ENCODE measurements at regions not wholly inside any gene's neighbourhood (a gene's known extent, or its start where the extent isn't known, plus 50 kb on each side); places are given as distances from the start of the nearest gene placed in this dataset.

DNA sequence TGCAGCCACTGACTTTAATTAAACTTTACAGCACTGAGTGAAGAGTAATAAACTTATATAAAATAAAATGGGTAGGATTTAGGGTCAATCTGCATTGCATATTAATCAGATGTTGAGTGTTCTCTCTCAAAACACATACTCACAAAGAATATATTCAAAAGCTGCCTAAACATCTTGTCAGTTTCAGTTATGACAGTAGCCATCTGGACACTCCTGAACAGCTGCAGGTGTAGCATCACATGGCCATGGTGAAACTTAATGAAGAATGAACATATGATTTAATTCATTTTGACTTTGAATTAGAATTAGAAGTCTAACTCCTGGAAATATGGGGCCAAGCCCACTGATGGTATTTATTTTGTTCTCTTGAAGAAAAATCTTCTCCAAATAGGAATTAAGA lies 684.3 kb upstream of the RAG2 start:
- no peak for TF ChIP-seq CTCF (IDR thresholded peaks at IDR 0.05 in 8 of 11, conservative IDR thresholded peaks at IDR 0.05 in 3 of 11)
- TF ChIP-seq POLR2A (IDR thresholded peaks at IDR 0.05) = no peak

Data from spleen (tissue), 7 donors.